ENCODE measurements at regions not wholly inside any gene's neighbourhood (a gene's known extent, or its start where the extent isn't known, plus 50 kb on each side); places are given as distances from the start of the nearest gene placed in this dataset.

- DNase-seq, result no peak
Observed at GRCh38 chrX:124529786-124530185, 183.4 kb downstream of the SH2D1A start.

- no peak for DNase-seq
Observed at GRCh38 chrX:124530803-124531202, 184.4 kb downstream of the SH2D1A start.

DNA sequence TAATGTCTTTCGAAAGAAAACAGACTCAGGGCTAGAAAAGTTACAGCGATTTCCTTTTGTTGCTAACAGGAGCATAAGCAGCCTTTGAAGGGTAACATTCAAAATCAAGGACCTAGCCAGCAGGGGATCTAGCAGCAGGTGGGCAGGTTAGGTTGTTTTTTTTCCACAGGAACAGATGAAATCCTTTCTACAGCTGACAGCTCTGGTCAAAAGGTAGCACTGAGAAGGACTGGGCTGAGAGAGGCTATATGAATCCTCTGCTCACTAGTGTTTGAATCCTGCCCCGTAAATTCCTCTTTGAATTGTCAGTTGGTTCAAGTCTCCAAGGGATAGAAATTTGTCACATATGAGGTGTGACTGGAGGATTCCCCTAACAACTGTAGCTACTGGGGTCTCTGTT is 188.2 kb downstream of the SH2D1A start:
- no peak for DNase-seq

- DNase-seq, result no peak
Observed at GRCh38 chrX:124540474-124540873, 194.1 kb downstream of the SH2D1A start.

GRCh38 chrX:124548571-124548970 is 202.2 kb downstream of the SH2D1A start:
- DNase-seq, result peak; percentile 16

DNA sequence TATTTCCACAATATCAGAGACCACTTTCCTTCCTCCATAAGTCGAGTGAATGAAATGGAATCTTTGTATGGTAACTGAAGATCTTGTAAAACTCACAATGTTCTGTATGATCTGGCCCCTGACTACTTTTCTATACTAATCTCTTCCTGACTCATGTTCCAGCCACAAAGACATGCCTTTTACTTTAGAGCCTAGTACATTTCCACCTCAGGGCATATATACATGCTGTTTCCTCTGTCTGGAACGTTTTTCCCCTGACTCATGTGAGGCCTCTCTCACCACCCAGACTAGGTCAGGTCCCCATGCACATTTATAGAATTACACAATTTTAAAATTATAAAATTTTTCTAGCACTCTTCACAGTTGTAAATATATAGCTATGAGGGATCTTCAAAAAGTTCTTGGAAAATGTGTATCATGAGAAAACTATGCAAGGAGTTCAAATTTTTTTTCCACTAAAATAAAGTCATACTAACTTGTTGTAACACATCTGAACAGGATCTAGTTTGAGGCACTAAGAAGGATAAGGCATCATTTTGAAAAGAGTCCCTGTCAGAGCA is 208.8 kb downstream of the SH2D1A start:
- no peak for DNase-seq

- no peak for DNase-seq
Observed at GRCh38 chrX:124557976-124558375, 211.6 kb downstream of the SH2D1A start.

GRCh38 chrX:124573468-124573867 is 227.1 kb downstream of the SH2D1A start:
- no peak for DNase-seq

GRCh38 chrX:124592744-124593143 is 246.4 kb downstream of the SH2D1A start:
- DNase-seq, result no peak

DNA sequence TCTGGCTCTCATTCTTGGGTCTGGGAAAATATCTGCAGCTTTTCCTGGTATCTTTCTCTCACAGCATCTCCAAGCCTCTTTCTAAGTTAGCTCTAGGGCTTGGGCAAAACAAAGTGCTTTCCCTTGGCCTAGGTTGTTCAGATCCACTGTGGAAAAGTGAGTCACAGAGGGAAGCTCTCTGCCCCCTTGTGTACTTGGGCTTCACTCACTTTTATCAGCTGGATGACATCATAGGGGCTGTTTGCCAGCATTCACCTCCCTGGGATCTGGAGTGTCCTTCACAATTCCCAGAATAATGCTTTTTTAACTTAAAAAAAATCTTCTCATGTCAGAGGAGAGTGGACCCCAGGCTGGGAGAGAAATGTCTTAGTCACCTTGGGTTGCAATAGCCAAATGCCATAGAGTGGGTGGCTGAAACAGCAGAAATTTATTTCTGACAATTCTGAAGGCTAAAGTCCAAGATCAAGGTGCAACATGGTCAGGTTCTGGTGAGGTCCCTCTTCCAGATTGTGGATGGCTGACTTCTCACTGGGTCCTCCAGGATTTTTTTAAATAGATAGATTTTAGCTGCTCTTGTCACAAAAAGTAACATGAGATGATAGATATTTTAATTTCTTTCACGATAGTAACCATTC is 247.8 kb downstream of the SH2D1A start:
- DNase-seq, result no peak

- no peak for DNase-seq
Observed at GRCh38 chrX:124605511-124605910, 259.1 kb downstream of the SH2D1A start.

DNA sequence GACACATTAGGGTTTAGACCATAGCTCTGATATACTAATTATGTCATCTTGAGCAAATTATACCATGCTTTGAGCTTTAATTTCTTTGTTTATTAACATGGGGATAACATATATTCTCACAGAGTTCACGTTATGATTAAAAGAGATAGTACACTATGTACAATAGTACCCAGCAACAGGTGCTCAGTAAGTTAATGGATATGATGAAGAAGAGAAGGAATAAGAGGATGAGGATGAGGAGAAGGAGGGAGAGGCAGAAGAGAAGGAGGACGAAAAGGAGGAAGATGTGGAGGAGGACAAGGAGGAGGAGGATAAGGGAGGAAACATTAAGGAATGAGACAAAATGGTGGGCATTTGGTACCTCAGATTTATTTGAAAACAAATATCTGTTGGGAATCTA is 260.4 kb downstream of the SH2D1A start:
- DNase-seq, result no peak

DNA sequence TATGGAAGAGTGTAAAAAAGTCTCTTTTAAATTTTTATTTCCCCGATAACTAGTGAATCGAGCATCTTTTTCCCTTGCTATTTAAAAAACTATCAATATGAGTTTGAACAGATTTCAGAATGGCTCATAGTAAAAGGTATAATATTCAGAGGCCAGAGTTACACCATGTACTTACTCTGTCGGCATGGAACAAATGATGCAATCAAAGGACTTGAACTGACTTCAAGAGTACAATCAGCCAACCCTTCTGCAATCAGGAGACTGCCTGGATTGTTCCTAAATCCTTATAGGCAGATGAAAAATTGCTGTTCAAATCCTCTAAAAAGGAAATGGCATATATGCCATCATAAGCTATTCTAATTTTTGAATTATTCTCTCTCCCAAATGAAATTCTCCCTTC is 273.3 kb downstream of the SH2D1A start:
- no peak for DNase-seq

DNA sequence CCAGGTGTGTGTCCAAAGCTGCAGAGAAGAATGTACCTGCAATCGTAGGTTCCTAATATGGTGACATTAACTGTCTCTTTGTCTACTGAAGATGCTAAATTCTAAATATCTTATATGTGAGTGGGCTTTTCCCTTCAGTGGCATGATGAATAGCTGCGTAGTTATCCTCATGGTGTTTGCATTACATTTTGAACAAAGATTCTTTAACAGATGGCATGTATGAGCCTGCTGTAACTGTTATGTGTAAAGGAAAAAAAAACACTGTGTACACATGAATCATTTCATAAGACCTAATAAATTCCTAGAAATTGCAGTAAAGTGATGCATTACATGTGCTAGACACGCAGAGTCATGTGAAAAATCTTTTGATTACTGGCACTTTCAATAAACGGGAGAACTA is 288.0 kb downstream of the SH2D1A start:
- no peak for DNase-seq

GRCh38 chrX:124641737-124642491 is 295.6 kb downstream of the SH2D1A start:
- DNase-seq, result no peak

DNA sequence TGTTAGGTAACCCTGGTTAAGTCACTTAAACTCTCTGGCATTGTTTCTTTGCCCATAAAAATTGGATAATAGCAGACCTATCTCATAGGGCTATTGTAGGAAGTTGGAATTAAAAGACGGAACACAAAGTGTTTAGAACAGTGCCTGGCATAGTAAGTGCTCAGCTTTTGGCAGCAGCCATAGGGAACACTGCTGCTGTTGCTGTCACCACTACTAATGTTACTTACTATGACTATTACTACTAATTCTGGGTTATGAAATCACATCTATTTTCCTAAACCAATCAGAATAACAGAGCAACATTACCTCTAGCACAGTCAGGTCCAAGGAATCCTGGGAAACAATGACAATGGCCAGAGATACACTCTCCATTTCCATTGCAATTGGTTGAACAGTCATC is 300.0 kb downstream of the SH2D1A start:
- no peak for DNase-seq

DNA sequence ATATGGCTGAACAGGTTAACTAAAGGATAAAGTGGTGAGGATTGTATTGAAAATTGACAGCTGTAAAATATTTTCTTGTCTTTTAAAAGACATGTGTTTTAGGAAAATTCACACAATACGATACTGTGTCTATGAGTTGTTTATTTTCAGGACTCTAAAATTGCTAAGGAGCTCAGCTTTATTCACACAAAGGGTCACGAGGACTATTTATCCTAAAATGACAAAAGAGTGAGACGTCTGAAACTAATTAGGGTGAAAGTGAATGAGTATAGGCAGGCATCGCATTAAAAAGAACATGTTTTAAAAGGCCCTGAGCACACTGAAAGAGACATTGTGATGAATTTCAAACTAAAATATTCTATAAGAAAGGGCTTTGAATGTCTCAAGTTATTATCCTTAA is 304.7 kb downstream of the SH2D1A start:
- no peak for DNase-seq

DNA sequence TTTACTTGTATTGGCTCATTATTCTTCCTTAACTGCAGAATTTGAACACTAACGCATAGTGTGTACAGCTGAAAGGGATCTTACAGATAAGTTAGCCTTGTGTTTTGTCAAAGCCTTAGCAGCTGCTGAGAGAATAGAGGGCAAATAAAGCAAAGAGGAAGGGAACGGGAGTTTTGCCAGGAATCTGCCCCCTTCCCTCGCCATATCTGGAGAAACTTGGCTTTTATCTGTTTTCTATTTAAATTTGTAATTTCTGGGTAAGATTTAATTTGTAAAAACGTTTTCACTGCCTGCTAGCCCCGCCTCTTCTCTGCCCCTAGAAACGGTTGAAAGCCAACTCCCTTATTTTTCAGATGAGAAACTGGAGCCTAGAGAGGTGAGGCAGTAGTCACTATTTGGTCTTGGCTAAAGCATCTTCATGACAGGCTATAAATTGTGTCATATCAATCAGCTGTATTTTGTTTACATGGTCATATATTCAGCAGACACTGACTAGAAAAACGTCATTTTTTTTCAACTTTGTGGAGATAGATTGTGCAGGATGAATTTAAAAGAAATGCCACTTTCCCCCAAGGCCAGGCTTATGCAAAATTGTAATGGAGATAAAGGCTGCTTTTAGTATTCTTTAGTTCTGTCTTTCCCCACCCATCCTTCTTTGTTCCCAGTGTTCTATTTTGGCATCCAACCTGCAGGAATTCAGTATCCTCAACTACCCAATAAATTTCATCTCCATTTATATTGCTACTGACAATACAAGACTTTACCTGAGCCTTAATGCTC is 319.4 kb downstream of the SH2D1A start:
- peak; percentile 72 for DNase-seq

- DNase-seq, result no peak
Observed at GRCh38 chrX:124679199-124679598, 332.8 kb downstream of the SH2D1A start.

DNA sequence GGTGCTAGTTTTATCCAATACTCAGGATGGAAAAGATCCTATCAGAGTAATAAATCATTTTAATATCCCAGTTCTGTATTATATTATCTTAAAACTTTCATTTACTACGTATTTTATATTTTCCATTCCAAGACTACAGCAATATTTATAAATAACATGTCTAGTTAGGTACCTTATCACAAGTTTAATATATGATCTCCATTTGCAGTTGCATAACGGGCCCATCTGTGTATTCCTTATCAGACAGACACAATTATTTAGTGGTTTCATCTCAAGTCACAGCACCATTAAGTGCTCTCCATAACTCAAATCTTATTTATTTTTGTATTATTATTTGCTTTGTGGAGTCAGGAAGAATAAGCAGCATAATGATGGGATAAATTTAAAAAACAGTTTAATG is 333.9 kb downstream of the SH2D1A start:
- no peak for DNase-seq

DNA sequence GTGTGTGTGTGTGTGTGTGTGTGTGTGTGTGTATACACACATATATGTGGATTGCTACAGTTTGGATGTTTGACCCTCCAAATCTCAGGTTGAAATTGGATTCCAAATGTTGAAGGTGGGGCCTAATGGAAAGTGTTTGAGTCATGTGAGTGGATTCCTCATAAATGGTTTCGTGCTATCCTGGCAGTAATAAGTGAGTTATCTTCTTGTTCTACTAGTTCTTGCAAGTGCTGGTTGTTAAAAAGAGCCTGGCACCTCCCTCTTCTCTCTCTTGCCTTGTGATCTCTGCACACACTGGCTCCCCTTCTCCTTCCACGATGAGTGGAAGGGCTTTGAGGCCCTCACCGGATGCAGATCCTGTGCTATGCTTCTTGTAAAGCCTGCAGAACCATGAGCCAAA is 344.1 kb downstream of the SH2D1A start:
- no peak for DNase-seq

- DNase-seq, result no peak
Observed at GRCh38 chrX:124699876-124700275, 353.5 kb downstream of the SH2D1A start.

DNA sequence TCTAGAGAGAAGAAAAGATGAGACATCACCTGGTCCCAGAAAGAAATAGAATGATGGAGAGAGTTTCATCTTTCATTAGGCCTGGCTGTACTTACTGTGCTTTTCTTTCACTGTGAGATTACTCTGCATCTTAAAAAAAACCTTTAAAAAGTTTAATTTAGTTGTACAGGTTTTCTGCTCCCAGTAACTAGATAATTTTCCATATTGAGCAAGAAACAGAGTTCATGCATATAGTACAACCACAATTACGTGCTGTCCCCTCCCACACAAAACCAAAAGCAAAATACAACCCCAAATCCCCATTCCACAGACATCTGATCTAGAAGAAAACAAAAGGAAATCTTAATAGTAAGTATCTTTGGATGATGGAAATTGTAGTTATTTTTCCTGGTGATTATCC is 371.2 kb downstream of the SH2D1A start:
- DNase-seq, result no peak

DNA sequence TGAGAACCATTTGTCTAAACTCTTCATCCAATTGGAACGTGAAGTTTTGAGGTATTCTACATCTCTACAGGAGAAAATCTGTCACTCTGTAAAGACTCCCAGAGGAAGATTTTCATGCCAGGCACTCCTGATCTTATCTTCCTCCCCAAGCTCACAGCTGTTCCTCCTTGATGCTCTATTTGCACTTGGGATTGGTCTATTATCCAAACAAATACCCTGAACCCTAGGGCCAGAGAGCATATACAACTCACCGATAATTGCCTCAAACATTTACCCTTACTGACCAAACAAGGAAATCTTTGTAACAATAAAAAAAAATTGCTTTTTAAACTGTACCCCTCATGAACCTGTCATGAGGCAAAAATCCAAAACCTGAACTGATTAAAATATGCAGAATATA is 372.7 kb downstream of the SH2D1A start:
- peak; percentile 22 for DNase-seq

Measured in NCI-H1092 treated with DMSO at 0.1 percent for 48 hours (cell line).